HL-60 (cell line): ENCODE measurements at regions not wholly inside any gene's neighbourhood (a gene's known extent, or its start where the extent isn't known, plus 50 kb on each side); places are given as distances from the start of the nearest gene placed in this dataset.

Experiments used
- GABPA ChIP-seq: IDR thresholded peaks from 2 replicates; pipeline ENCODE4 v1.6.1; 2012; ENCODE audit warnings: low read depth
- SPI1 ChIP-seq: IDR thresholded peaks from 2 replicates; pipeline ENCODE4 v1.6.1; 2012; ENCODE audit warnings: low read depth, mild to moderate bottlenecking, borderline replicate concordance
- TF ChIP-seq, protein P1 (sequence below): IDR thresholded peaks from one replicate; pipeline ENCODE4 v1.5.1; 2011; ENCODE audit warnings: low read length, control low read depth, inconsistent platforms; ENCODE audit not compliant: insufficient read depth
- TF ChIP-seq, protein P2 (sequence below): IDR thresholded peaks from 2 replicates; pipeline ENCODE4 v1.6.1; 2012; ENCODE audit warnings: low read depth; ENCODE audit not compliant: insufficient replicate concordance

DNA sequence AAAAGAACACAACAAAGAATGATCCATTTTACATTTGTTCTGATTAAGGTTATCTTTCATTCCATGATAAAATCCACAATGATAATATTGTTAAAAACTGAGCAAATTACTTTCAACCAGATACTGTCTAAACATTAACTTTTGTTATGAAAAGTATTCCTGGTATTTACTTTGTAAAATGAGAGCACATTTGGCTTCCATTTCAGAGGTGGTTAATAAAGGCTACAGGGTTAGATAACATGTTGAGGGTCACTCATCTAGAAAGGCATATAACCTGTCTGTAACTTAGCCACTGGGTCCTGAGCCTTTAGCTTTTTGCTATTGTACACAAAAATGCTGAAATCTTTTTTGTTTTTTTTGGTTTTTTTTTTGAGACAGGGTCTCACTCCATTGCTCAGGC is 99.3 kb downstream of the ANXA2R start:
- TF ChIP-seq, protein P1, sequence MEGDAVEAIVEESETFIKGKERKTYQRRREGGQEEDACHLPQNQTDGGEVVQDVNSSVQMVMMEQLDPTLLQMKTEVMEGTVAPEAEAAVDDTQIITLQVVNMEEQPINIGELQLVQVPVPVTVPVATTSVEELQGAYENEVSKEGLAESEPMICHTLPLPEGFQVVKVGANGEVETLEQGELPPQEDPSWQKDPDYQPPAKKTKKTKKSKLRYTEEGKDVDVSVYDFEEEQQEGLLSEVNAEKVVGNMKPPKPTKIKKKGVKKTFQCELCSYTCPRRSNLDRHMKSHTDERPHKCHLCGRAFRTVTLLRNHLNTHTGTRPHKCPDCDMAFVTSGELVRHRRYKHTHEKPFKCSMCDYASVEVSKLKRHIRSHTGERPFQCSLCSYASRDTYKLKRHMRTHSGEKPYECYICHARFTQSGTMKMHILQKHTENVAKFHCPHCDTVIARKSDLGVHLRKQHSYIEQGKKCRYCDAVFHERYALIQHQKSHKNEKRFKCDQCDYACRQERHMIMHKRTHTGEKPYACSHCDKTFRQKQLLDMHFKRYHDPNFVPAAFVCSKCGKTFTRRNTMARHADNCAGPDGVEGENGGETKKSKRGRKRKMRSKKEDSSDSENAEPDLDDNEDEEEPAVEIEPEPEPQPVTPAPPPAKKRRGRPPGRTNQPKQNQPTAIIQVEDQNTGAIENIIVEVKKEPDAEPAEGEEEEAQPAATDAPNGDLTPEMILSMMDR = no peak
- TF ChIP-seq GABPA (no peak), SPI1 (no peak)
- TF ChIP-seq, protein P2, sequence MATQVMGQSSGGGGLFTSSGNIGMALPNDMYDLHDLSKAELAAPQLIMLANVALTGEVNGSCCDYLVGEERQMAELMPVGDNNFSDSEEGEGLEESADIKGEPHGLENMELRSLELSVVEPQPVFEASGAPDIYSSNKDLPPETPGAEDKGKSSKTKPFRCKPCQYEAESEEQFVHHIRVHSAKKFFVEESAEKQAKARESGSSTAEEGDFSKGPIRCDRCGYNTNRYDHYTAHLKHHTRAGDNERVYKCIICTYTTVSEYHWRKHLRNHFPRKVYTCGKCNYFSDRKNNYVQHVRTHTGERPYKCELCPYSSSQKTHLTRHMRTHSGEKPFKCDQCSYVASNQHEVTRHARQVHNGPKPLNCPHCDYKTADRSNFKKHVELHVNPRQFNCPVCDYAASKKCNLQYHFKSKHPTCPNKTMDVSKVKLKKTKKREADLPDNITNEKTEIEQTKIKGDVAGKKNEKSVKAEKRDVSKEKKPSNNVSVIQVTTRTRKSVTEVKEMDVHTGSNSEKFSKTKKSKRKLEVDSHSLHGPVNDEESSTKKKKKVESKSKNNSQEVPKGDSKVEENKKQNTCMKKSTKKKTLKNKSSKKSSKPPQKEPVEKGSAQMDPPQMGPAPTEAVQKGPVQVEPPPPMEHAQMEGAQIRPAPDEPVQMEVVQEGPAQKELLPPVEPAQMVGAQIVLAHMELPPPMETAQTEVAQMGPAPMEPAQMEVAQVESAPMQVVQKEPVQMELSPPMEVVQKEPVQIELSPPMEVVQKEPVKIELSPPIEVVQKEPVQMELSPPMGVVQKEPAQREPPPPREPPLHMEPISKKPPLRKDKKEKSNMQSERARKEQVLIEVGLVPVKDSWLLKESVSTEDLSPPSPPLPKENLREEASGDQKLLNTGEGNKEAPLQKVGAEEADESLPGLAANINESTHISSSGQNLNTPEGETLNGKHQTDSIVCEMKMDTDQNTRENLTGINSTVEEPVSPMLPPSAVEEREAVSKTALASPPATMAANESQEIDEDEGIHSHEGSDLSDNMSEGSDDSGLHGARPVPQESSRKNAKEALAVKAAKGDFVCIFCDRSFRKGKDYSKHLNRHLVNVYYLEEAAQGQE = no peak
